ENCODE measurements at regions not wholly inside any gene's neighbourhood (a gene's known extent, or its start where the extent isn't known, plus 50 kb on each side); places are given as distances from the start of the nearest gene placed in this dataset.

DNA sequence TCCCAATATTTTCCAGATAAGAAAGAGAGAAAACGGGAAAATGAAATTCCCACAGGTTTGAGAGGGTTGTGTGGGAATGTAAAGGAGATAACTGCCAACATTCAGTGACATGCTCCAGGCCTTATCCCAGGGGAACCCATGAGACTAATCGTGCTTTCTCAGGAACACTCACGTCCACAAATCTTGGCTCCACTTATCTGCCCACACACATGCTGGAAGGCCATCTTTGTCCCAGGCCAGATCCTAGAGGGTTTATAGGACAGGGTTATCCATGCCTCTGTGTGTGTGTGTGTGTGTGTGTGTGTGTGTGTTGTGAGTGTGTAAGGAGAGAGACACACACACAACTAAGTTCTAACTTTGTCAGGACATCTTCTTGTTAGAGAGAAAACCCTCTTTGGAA is 182.2 kb upstream of the E2F7 start:
- peaks cover 0 to 2% of the 10 kb centered on the region in 2 experiments for H3K36me3 ChIP-seq (ENCODE audit: control insufficient read depth in 1 of 2, insufficient read depth in 2 of 2, low read length in 2 of 2)
- no peak overlapping the region for H4K8ac ChIP-seq (ENCODE audit: low read depth, low read length)
- H2BK120ac ChIP-seq (ENCODE audit: insufficient read depth, low read length, poor library complexity) = no peak overlapping the region
- no peak overlapping the region for H3K23ac ChIP-seq (ENCODE audit: low read length)
- H3K79me2 ChIP-seq (ENCODE audit: control insufficient read depth, insufficient read depth, low read length, poor library complexity) = no peaks in the 10 kb centered on the region
- no peaks in the 10 kb centered on the region for H3K27me3 ChIP-seq (ENCODE audit: insufficient read depth, low read length)
- H3K18ac ChIP-seq (ENCODE audit: low read length) = no peak overlapping the region
- no peak overlapping the region for H3K9ac ChIP-seq (ENCODE audit: low read length)
- no peaks in the 10 kb centered on the region for H3K4me1 ChIP-seq (ENCODE audit: control insufficient read depth in 1 of 2, insufficient read depth in 2 of 2, low read length in 2 of 2)
- no CpG with 5 or more reads among the region's 3 CpGs for WGBS (ENCODE audit: extremely low coverage, insufficient coverage, insufficient read length)
- no peak overlapping the region for H2AK5ac ChIP-seq (ENCODE audit: low read length)
- no peak overlapping the region for H4K91ac ChIP-seq (ENCODE audit: low read depth, low read length)
- H3K27ac ChIP-seq (ENCODE audit: low read depth, low read length) = no peak overlapping the region
- no peak overlapping the region for H2AFZ ChIP-seq (ENCODE audit: insufficient read depth, low read length, poor library complexity)
- no peak overlapping the region for H3K4me2 ChIP-seq (ENCODE audit: low read length)
- no peak overlapping the region for H2BK12ac ChIP-seq (ENCODE audit: low read length)
- no peak overlapping the region for H3K4ac ChIP-seq (ENCODE audit: low read depth, low read length)
- H4K12ac ChIP-seq (ENCODE audit: low read depth, low read length) = no peak overlapping the region
- H3K4me3 ChIP-seq (ENCODE audit: low read depth, low read length) = no peak overlapping the region
- H3K9me3 ChIP-seq (ENCODE audit: insufficient read depth, low read depth, low read length) = no peaks in the 10 kb centered on the region
- no peak overlapping the region for H2BK5ac ChIP-seq (ENCODE audit: low read depth, low read length, poor library complexity)
- DNase-seq = no peak
- H3K14ac ChIP-seq (ENCODE audit: low read length) = no peak overlapping the region
- H3K79me1 ChIP-seq (ENCODE audit: low read length) = no peaks in the 10 kb centered on the region

DNA sequence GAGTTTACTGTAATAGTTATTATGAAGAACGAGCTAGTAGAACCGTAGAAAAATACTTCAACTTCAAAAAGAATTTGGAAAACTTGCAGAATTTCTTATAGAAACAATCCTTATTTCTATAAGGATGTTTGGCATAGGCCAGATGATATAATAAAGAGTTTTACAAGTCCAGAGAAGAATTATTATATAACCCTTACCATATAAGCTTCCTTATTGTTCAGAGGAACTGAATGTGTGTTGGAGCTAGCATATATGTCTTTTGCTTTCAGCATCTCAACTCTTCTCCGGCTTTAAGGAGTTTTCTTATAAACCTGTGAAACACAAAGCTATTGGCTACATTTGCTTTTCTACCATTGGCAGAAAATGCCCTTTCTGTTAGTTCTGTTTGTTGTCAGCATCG is 178.0 kb upstream of the E2F7 start:
- Histone ChIP-seq H2BK120ac (ENCODE audit: insufficient read depth, low read length, poor library complexity) (no peak overlapping the region), H3K27me3 (ENCODE audit: insufficient read depth, low read length) (no peaks in the 10 kb centered on the region), H3K4me3 (ENCODE audit: low read depth, low read length) (no peak overlapping the region), H3K79me1 (ENCODE audit: low read length) (no peaks in the 10 kb centered on the region), H2BK12ac (ENCODE audit: low read length) (no peak overlapping the region), H4K91ac (ENCODE audit: low read depth, low read length) (no peak overlapping the region), H3K9ac (ENCODE audit: low read length) (no peak overlapping the region), H2AFZ (ENCODE audit: insufficient read depth, low read length, poor library complexity) (no peak overlapping the region), H3K79me2 (ENCODE audit: control insufficient read depth, insufficient read depth, low read length, poor library complexity) (no peaks in the 10 kb centered on the region), H3K27ac (ENCODE audit: low read depth, low read length) (no peak overlapping the region), H4K12ac (ENCODE audit: low read depth, low read length) (no peak overlapping the region), H3K36me3 (ENCODE audit: control insufficient read depth in 1 of 2, insufficient read depth in 2 of 2, low read length in 2 of 2) (peaks cover 0 to 2% of the 10 kb centered on the region in 2 experiments), H3K14ac (ENCODE audit: low read length) (no peak overlapping the region), H2AK5ac (ENCODE audit: low read length) (no peak overlapping the region), H2BK5ac (ENCODE audit: low read depth, low read length, poor library complexity) (no peak overlapping the region), H3K23ac (ENCODE audit: low read length) (no peak overlapping the region), H3K4me2 (ENCODE audit: low read length) (no peak overlapping the region), H3K18ac (ENCODE audit: low read length) (no peak overlapping the region), H3K9me3 (ENCODE audit: insufficient read depth, low read depth, low read length) (no peaks in the 10 kb centered on the region), H3K4ac (ENCODE audit: low read depth, low read length) (no peak overlapping the region), H3K4me1 (ENCODE audit: control insufficient read depth in 1 of 2, insufficient read depth in 2 of 2, low read length in 2 of 2) (no peaks in the 10 kb centered on the region), H4K8ac (ENCODE audit: low read depth, low read length) (no peak overlapping the region)
- DNase-seq = no peak
- no CpG with 5 or more reads among the region's 4 CpGs for WGBS (ENCODE audit: extremely low coverage, insufficient coverage, insufficient read length)

GRCh38 chr12:77239617-77240016 is 174.2 kb upstream of the E2F7 start:
- Histone ChIP-seq H3K27ac (ENCODE audit: low read depth, low read length) (no peak overlapping the region), H4K8ac (ENCODE audit: low read depth, low read length) (no peak overlapping the region), H4K12ac (ENCODE audit: low read depth, low read length) (no peak overlapping the region), H3K79me1 (ENCODE audit: low read length) (no peaks in the 10 kb centered on the region), H4K91ac (ENCODE audit: low read depth, low read length) (no peak overlapping the region), H2BK5ac (ENCODE audit: low read depth, low read length, poor library complexity) (no peak overlapping the region), H2AFZ (ENCODE audit: insufficient read depth, low read length, poor library complexity) (no peak overlapping the region), H3K18ac (ENCODE audit: low read length) (no peak overlapping the region), H2BK120ac (ENCODE audit: insufficient read depth, low read length, poor library complexity) (no peak overlapping the region), H3K9me3 (ENCODE audit: insufficient read depth, low read depth, low read length) (no peaks in the 10 kb centered on the region), H3K23ac (ENCODE audit: low read length) (no peak overlapping the region), H3K4ac (ENCODE audit: low read depth, low read length) (no peak overlapping the region), H3K14ac (ENCODE audit: low read length) (no peak overlapping the region), H3K27me3 (ENCODE audit: insufficient read depth, low read length) (no peaks in the 10 kb centered on the region), H3K4me2 (ENCODE audit: low read length) (no peak overlapping the region), H3K79me2 (ENCODE audit: control insufficient read depth, insufficient read depth, low read length, poor library complexity) (no peaks in the 10 kb centered on the region), H3K36me3 (ENCODE audit: control insufficient read depth in 1 of 2, insufficient read depth in 2 of 2, low read length in 2 of 2) (no peaks in the 10 kb centered on the region), H3K4me3 (ENCODE audit: low read depth, low read length) (no peak overlapping the region), H2BK12ac (ENCODE audit: low read length) (no peak overlapping the region), H2AK5ac (ENCODE audit: low read length) (no peak overlapping the region), H3K4me1 (ENCODE audit: control insufficient read depth in 1 of 2, insufficient read depth in 2 of 2, low read length in 2 of 2) (no peaks in the 10 kb centered on the region), H3K9ac (ENCODE audit: low read length) (no peak overlapping the region)
- no CpG with 5 or more reads among the region's 1 CpG for WGBS (ENCODE audit: extremely low coverage, insufficient coverage, insufficient read length)
- no peak for DNase-seq

GRCh38 chr12:77238335-77238734 is 173.0 kb upstream of the E2F7 start:
- Histone ChIP-seq H3K9me3 (ENCODE audit: insufficient read depth, low read depth, low read length) (no peaks in the 10 kb centered on the region), H4K8ac (ENCODE audit: low read depth, low read length) (no peak overlapping the region), H2BK5ac (ENCODE audit: low read depth, low read length, poor library complexity) (no peak overlapping the region), H2AK5ac (ENCODE audit: low read length) (no peak overlapping the region), H3K18ac (ENCODE audit: low read length) (no peak overlapping the region), H3K27ac (ENCODE audit: low read depth, low read length) (no peak overlapping the region), H2AFZ (ENCODE audit: insufficient read depth, low read length, poor library complexity) (no peak overlapping the region), H3K4me1 (ENCODE audit: control insufficient read depth in 1 of 2, insufficient read depth in 2 of 2, low read length in 2 of 2) (no peaks in the 10 kb centered on the region), H3K4me3 (ENCODE audit: low read depth, low read length) (no peak overlapping the region), H3K79me2 (ENCODE audit: control insufficient read depth, insufficient read depth, low read length, poor library complexity) (no peaks in the 10 kb centered on the region), H4K91ac (ENCODE audit: low read depth, low read length) (no peak overlapping the region), H4K12ac (ENCODE audit: low read depth, low read length) (no peak overlapping the region), H3K23ac (ENCODE audit: low read length) (no peak overlapping the region), H2BK12ac (ENCODE audit: low read length) (no peak overlapping the region), H3K4ac (ENCODE audit: low read depth, low read length) (no peak overlapping the region), H3K79me1 (ENCODE audit: low read length) (no peaks in the 10 kb centered on the region), H3K4me2 (ENCODE audit: low read length) (no peak overlapping the region), H3K9ac (ENCODE audit: low read length) (no peak overlapping the region), H2BK120ac (ENCODE audit: insufficient read depth, low read length, poor library complexity) (no peak overlapping the region), H3K27me3 (ENCODE audit: insufficient read depth, low read length) (no peaks in the 10 kb centered on the region), H3K14ac (ENCODE audit: low read length) (no peak overlapping the region), H3K36me3 (ENCODE audit: control insufficient read depth in 1 of 2, insufficient read depth in 2 of 2, low read length in 2 of 2) (no peaks in the 10 kb centered on the region)
- WGBS (ENCODE audit: extremely low coverage, insufficient coverage, insufficient read length) = no CpG with 5 or more reads among the region's 2 CpGs
- DNase-seq = no peak
